ENCODE measurements at regions not wholly inside any gene's neighbourhood (a gene's known extent, or its start where the extent isn't known, plus 50 kb on each side); places are given as distances from the start of the nearest gene placed in this dataset.

GRCh38 chr21:15309022-15309590 lies 244.3 kb upstream of the NRIP1 start:
- TF ChIP-seq, protein P1, sequence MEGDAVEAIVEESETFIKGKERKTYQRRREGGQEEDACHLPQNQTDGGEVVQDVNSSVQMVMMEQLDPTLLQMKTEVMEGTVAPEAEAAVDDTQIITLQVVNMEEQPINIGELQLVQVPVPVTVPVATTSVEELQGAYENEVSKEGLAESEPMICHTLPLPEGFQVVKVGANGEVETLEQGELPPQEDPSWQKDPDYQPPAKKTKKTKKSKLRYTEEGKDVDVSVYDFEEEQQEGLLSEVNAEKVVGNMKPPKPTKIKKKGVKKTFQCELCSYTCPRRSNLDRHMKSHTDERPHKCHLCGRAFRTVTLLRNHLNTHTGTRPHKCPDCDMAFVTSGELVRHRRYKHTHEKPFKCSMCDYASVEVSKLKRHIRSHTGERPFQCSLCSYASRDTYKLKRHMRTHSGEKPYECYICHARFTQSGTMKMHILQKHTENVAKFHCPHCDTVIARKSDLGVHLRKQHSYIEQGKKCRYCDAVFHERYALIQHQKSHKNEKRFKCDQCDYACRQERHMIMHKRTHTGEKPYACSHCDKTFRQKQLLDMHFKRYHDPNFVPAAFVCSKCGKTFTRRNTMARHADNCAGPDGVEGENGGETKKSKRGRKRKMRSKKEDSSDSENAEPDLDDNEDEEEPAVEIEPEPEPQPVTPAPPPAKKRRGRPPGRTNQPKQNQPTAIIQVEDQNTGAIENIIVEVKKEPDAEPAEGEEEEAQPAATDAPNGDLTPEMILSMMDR (IDR thresholded peaks at IDR 0.05) = no peak
- no peak for TF ChIP-seq POLR2A (IDR thresholded peaks at IDR 0.05)
